ENCODE measurements at regions not wholly inside any gene's neighbourhood (a gene's known extent, or its start where the extent isn't known, plus 50 kb on each side); places are given as distances from the start of the nearest gene placed in this dataset.
"Not testable (repeated sequence)": the region's sequence is repeated elsewhere in the genome, so short reads cannot be mapped to it uniquely, and the experiment has no call there.

DNA sequence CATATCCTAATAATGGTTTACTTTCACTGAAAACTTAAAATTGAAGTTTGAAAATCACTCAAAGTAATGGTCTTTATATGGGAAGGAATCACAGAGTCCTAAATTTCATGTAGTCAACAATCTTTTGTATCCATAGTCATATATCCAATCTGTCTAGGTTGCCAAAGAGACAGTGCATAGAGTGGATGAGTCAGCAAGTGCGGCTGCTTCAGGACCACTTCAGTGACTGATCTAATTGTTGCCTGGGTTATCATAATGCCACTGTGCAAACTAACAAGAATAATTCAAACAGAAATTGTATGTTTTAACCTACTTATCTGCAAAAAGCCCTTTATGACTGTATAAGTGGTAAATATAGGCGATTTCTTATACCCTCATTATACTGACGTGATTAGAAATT is 211.3 kb upstream of the PRR16 start:
- no peak for DNase-seq

DNA sequence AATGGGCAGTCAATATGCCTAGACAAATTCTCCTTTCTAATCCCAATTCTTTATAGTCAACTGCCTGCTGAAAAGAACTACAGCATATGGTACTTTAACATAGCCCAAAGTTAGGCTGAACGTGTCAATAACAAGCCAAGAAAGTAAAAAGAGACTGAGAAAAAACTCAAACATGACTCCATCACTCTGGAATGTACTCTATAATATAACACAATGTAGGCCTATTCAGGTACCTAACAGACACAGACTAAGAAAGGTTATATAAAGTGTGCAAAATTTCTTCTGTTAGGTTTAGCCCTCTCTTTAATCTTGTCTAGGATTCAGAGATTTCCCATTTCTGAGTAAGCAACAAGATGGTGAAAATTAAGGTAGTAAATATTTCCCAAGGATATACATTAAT is 209.7 kb upstream of the PRR16 start:
- DNase-seq, result no peak

DNA sequence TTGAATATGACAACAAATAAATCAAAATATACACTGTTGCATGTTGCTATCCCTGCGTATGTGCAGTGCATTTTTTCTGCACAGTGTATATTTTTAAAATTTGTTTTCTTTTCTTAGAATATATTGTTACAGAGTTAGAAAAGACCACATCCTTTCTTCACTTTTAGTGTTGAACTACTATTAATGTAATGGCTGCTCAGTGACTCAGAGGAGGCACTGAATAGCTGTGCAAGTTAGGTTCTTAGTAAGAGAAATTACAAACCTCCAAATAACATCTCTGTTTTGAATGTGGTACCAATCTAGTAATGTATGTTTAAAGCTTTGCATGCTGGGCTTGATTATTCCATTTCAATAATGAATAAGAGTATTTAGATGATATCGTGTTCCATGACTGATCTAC is 208.9 kb upstream of the PRR16 start:
- no peak for DNase-seq

DNA sequence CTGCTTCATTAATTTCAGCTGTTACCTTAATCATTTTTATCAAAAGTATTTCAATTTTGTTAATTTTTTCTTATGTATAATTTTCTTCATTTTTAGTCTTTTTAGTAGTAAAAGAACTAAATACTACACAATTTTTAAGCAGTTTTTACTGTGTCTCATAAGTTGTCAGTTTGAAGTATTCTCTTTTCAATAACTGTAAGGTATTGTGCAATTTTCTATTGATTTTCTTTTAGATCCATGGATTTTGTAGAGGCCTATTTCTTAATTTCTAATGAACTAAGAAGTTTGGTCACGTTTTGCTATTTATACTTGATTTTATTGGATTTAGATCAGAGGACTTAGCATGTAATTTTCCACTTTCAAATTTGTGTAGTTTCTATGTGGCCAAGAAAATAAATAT is 207.7 kb upstream of the PRR16 start:
- DNase-seq, result no peak

DNA sequence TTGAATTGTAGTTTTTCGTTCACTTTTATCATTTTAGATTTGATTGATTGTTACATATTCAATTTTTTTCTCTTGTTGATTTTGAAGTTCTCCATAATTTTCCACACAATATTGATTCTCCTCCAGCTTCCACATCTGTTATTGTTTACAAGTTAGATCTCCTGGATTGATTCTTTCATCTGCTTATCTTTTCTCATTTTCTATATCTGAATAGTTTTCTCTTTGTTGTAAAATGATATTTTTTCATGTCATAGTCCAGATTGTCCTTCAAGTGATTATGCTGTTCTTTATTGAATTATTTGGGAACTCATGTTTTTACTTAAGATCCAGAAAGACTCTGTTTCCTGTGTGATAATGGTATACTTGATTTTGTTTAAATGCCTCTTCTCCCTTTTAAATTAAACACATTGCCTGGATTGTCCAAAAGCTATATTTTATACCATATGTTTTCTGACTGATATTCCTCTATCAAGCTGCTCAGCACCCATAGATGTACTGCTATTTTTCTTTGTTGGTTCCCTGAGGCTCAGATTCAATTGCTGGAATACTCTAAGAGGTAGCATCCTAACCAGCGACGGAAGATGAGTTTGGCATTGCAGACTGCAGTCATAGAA is 206.6 kb upstream of the PRR16 start:
- DNase-seq, result peak; percentile 19

DNA sequence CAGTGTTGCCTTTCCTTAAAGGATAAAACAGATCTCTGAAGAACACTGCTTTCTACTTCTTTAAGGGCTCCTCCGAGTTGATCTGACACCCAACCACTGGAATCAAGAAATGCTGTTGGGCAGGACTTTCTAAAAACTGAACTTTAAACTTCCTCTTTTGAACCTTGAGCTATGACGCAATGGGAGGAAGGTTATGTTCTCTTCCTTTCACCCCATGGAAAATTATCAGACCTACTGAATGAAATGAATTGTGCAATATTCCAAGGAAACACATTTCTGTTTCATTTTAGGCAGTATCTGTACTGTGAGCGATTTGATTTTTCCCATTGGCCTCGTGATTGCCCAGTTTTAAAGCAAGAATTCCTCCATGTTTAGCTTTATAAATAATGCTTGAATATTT is 206.0 kb upstream of the PRR16 start:
- peak; percentile 72 for DNase-seq

DNA sequence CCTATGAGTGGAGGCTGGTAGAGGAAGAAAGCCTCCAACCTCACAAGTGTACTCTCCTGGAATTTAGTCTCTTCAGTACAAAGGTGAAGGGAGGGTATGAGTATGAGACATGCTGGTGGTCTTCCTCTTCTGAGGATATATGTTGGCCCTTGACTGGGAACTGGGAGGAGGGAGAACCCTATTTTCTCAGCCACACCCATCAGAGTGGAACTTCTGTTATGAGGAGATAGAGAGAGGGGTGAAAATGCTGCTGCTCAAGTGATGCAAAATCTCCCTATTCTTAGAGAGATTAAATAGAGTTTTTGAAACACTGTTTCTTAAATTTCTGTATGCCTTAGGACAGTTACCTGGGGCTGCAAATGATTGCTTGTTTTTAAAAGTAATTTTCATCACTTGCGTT is 203.4 kb upstream of the PRR16 start:
- DNase-seq, result peak; percentile 0

DNA sequence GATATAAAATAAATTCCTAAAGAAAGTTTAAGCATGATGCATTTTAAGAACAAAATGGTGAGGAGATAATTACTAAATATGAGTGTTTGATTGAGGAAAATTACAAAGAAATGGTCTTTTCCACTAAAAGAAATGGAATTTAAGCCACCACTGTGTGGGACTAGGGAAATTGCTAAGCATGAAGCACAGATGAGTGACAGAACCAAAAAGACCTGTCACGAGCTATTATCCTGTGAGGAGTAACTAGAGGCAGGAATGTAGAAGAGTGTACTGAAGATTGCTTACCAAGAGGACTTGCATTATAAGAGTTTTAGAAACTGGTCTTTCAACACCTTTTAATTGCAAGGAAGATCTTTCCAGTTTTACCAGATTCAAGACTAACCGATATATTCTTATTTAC is 193.6 kb upstream of the PRR16 start:
- no peak for DNase-seq

DNA sequence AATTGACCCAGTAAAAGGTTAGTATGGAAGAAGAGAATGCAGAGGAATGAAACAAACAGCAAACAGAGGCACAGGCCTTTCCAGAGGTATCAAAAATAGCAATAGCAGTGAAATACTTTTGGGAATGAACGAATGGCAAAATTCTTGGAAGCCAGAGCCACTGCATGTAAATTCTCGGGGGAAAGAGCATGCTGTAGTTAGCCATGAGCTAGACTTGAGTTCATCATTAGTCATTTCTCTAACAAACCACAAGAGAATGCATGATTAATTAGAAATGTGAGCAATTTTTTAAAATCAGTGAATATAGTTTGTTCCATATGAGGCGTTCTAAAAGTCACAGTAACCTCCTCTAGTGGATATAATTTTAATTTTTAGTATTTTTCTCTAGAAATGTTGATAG is 170.3 kb upstream of the PRR16 start:
- no peak for DNase-seq

DNA sequence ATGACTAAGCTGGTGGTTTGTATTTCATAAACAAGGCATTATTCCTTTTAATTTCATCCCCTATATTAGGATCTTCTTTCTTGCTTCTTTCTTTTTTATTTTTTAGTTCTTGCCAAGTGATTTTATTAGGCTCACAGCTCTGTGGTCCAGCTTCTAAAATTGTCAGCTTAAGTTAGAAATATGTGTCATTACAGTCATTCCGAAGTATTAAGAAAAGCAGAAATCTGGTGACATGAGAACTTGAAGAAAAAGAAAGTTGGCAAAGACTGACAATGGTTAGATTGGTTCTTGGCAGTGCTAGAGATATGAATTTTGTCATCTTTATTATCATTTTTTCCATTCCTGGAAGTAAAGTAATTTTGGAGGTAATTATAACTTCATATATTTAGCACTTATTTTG is 166.5 kb upstream of the PRR16 start:
- no peak for DNase-seq

DNA sequence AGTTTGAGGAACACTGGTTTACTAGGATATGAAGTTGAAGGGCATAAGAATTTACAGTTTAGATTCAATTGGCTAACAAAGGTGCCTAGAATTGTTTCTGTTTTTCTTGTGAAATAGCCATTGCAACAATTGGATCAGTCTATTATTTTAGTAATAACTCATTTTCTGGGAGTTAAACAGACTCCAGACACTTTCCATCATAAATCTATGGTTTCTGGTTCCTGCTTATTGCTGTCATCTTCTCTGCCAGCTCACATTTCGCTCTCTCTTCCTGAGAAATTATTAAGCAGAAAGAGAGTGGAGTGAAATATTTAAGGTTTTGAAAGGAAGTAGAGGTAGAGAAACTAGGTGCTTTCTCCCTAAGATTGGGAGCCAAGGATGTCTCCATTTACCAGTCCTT is 165.1 kb upstream of the PRR16 start:
- DNase-seq, result no peak

DNA sequence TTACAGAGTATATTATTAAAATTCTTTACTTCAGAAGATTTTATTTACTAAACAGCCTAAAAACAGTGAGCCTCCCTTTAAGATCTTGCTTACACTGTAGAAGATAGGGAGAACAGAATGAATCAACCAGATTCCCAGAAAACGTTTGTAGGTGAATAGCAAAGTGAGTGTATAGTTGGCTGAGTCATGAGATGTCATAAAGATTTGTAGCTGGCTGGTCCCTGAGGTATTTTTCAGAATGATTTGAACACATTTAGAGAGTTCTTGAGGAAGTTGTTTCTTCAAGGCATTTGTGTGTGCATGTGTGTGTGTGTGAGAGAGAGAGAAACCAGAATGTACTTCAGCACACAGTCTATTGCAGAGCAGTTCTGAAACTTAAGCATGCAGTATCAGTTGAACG is 159.4 kb upstream of the PRR16 start:
- DNase-seq, result peak; percentile 1

DNA sequence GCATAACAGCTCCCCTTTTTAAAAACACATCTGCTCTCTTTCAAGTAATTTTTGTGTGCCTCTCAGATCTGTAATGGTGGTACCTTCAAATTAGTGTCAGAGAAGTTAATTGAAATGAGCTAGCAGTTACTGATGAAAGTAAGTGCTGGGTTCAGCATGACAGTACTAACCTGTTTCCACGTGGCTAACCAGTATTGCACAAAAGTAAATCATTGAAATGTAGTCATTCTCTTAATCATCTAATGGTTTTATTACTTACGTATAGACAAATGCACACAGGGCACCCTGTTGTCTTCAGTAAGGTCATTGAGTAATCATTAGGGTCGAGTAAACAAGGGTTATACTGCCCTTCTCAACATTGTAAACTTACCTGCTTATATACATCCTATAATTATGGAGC is 157.8 kb upstream of the PRR16 start:
- no peak for DNase-seq

DNA sequence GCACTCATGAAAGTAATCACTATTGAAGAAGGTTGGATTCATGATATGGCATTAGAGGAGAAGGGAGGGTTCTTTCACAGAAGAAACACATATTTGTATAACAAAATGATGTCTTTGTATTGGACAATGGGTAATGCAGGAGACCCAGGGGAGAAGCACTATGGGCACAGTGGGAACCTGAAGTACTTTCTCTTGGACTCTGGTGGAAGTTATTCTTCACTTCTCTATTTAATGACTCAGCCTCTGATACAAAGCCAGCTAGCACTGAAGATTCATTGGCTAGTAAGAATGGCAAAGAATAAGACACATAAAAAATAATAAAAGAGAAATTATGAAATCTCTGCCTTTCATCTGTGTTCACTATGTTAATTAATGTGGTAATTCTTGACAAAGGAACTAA is 149.9 kb upstream of the PRR16 start:
- DNase-seq, result no peak

DNA sequence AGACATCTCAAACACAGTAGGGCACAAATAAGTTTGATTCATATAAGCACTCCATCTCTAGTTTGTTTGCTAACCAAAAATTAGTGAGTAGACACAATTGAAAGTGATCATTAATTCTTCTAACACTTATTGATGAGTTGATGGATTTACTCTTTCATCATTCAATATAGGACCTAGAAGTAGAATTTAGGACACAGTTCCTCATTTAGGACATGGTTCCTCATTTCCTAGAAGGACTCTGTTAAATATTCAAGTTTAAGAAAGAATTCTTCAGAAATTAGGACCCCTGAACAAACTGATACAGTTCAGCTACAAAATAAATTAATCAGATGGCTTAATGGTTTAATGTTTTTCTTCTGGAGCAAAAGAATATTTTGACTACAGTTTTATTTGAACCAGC is 143.5 kb upstream of the PRR16 start:
- DNase-seq, result no peak

DNA sequence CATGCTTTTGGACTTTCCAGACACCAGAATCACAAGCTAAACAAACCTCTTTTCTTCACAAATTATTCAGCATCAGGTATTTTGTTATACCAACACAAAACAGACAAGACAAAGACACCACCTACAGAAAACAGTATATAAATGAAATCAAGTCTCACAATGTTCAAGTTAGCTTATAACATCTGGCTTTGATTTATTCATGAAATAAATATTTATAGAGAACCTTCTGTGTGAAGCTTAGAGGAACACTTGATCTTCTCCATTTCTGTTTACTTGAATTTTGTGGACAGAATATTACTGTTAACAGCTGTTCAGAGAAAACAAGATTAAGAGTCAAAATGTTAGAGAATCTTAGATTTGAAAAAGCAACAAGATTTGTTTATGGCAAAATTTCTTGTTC is 137.4 kb upstream of the PRR16 start:
- no peak for DNase-seq

DNA sequence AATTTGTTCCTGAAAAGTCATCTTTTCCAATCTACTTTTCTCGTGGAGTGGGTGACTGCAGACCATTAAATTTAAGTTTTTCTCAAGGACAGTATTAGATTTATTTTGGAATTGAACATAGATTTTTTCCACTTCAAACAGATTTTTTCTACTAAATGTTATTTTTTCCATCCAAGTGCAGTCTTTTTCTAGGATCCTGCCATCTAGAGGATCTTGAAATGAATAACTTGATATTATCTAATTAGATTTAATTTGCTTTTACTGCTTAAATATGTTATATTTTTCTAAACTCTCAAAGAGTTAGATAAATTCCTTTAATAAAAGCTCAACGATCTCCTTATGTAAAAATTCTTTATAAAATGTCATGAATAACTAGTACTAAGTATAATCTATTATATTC is 136.9 kb upstream of the PRR16 start:
- no peak for DNase-seq

DNA sequence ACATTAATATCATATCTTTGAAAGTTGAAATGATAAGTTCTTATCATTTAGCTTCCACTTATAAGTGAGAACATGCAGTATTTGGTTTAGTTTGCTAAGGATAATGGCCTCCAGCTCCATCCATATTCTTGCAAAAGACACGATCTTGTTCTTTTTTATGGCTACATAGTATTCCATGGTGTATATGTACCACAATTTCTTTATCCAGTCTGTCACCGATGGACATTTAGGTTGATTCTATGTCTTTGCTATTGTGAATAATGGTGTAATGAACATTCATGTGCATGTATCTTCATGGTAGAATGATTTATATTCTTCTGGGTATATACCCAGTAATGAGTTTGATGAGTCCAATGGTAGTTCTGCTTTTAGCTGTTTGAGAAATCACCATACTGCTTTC is 135.0 kb upstream of the PRR16 start:
- no peak for DNase-seq

DNA sequence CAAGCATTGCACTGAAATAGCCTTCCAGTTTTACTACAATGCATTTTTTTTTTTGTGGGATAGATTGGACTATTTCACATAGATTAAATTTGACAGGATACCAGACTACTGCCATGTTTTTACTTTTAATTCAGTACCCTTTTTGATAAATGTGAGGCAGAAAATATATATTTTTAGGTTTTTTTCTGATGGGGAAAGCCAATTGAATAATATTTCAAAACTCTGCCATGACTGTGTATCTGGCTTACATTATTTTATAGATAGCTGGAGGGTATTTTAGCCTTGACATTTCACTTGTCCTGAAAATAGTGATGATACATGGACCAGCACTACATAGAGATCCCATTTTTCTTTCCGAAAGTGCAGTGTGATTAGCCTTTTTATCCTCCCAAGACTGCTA is 133.5 kb upstream of the PRR16 start:
- no peak for DNase-seq

DNA sequence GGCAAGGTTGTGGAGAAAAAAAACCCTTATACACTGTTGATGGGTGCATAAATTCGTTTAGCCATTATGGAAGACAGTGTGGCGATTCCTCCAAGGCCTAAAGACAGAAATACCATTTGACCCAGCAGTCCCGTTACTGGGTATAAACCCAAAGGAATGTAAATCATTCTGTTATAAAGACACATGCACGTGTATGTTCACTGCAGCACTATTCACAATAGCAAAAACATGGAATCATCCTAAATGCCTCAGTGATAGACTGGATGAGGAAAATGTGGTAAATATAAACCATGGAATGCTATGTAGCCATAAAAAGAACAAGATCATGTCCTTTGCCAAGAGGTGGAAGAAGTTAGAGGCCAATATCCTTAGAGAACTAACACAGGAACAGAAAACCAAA is 119.9 kb upstream of the PRR16 start:
- no peak for DNase-seq

DNA sequence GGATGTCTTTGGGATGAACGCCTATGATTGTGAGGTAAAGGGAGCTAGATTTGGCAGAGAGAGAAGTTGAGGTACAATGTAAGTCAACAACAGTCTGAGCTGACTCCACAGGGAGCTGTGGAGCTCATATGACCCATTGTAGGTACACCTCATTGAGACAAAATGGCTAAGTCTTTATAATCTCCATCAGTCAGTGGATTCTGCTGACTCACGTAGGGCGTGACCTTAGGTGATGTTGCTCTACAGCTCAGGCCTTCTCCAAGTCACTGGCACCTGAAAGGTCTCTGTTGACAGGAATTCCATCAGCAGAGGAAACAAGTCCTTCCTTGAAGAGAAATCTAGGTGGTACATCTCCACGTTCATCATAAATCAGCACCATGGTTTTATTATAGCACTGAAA is 118.2 kb upstream of the PRR16 start:
- DNase-seq, result no peak

DNA sequence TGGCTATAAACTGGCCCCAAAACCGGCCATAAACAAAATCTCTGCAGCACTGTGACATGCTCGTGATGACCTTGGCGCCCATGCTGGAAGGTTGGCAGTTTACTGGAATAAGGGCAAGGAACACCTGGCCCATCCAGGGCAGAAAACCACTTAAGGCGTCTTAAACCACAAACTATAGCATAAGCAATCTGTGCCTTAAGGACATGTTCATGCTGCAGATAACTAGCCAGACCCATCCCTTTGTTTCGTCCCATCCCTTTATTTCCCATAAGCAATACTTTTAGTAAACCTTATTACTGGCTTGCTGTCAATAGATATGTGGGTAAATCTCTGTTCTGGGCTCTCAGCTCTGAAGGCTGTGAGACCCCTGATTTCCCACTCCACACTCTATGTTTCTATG is 113.0 kb upstream of the PRR16 start:
- DNase-seq, result not testable (repeated sequence)

DNA sequence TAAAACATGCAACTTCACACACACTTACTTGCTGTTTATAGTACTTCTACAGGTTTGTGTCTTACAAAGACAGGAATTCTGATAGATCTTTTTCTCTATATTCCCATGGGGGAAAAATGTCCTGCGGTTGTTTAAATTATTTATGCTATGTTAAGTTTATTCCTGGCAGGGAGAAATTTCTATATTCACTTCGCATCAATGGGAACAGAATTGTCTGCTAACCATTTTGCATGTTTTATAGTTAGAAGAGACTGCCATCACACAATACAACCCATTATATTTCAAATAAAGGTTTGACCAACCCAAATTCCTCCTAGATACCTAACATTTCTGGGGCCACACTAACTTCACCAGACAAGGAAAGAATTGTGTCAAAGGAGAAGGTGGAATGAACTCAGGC is 110.0 kb upstream of the PRR16 start:
- DNase-seq, result no peak

DNA sequence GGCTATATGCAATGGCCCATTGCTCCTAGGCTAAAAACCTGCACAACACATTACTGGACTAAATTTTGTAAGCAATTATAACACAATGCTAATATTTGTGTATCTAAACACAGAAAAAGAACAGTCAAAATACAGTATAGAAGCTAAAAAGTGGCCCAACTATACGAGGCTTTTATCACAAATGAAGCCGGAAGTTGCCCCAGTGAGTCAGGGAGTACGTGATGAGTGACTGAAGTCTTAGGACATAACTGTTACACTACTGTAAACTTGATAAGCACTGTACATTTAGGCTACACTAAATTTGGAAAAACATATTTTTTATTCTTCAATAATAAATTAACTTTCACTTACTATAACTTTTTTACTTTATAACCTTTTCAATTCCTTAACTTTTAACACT is 105.2 kb upstream of the PRR16 start:
- no peak for DNase-seq

DNA sequence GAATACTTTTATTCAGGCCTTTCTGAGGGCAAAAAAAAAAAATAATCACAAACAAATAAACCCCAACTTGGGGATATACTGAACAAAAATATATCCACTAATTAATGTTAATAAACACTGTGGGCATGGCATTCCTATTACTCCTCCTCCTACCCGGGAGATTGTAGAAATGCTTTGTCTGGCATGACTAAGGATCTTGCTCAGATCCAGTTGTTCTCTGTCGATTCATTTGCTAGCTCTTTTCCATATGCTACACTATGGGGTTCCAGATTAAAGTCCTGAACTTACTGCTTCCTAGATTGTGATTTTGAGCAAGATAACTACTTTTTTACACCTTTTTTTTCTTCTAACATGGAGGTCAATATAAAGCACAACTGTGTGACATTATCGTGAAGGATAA is 102.2 kb upstream of the PRR16 start:
- DNase-seq, result no peak

DNA sequence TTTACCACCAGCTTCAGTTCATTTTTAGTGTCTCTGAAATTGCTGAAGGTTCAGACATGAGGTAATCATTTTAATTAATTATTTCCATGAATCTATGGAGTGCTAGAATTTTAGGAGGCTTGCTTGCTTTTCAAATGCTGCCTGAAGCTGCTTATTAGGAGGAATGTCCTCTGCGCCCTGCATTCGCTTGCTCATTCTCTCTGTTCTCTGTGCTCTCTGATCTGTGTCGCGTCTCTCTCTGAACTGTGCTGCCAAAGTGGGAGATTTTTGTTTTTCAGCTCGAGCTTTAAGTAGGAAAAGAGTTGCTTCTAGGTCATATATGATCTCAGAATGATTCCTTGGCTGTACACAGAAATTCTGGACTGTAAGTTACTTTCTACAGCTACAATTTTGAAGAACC is 101.7 kb upstream of the PRR16 start:
- DNase-seq, result no peak
